ENCODE measurements at regions not wholly inside any gene's neighbourhood (a gene's known extent, or its start where the extent isn't known, plus 50 kb on each side); places are given as distances from the start of the nearest gene placed in this dataset.
"Not testable (repeated sequence)": the region's sequence is repeated elsewhere in the genome, so short reads cannot be mapped to it uniquely, and the experiment has no call there.

DNA sequence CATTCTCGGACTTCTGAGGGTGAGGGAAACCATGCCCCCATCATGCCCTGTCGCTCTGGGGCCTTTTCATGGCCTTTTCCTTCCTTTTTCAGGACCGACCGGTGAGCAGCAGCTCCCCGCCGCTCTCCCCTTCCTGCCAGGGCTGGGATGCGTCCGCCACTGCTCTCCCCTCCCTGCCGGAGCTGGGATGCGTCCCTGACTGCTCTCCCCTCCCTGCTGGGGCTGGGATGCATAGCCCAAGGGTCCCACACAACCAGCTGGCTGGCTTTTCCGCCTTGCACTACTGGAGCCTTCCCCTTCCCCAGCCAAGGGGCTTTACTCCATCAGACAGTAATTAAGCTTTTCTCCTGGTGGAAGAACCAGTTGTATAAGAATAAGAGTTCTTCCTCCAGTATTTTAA, 129.7 kb upstream of the COBL start:
- Mint-ChIP-seq H3K27ac (no peak overlapping the region), H3K4me3 (no peak overlapping the region), H3K9me3 (peaks cover 9% of the 10 kb centered on the region)

DNA sequence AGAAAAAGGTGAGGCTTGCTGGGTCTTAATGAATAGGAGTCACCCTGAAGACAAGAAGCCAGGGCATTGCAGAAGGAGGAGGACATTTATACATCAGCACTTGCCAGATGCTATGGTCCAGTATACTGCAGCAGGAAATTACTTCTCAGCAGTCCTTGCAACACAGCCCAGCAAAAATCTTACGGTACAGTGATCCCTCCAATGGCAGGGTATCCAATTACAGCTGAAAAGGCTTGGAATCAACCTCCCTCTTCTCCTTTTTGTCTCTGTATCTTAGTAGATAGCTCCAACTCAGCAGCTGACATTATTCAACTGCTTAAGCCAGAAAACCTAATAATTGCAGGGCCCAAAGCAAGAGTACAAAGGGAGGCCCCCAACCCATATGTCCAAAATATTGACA, 128.3 kb upstream of the COBL start:
- Mint-ChIP-seq H3K4me1 (ENCODE audit: low read depth) (no peaks in the 10 kb centered on the region), H3K4me3 (no peak overlapping the region), H3K27ac (no peak overlapping the region), H3K27me3 (ENCODE audit: low read depth) (no peaks in the 10 kb centered on the region), H3K36me3 (ENCODE audit: low read depth) (no peaks in the 10 kb centered on the region), H3K9me3 (peaks cover 9% of the 10 kb centered on the region)

More for the DNA sequence above, 129.7 kb upstream of the COBL start:
- H3K27me3 Mint-ChIP-seq (ENCODE audit: low read depth): no peaks in the 10 kb centered on the region
- no peaks in the 10 kb centered on the region for H3K4me1 Mint-ChIP-seq (ENCODE audit: low read depth)
- H3K36me3 Mint-ChIP-seq (ENCODE audit: low read depth): no peaks in the 10 kb centered on the region

DNA sequence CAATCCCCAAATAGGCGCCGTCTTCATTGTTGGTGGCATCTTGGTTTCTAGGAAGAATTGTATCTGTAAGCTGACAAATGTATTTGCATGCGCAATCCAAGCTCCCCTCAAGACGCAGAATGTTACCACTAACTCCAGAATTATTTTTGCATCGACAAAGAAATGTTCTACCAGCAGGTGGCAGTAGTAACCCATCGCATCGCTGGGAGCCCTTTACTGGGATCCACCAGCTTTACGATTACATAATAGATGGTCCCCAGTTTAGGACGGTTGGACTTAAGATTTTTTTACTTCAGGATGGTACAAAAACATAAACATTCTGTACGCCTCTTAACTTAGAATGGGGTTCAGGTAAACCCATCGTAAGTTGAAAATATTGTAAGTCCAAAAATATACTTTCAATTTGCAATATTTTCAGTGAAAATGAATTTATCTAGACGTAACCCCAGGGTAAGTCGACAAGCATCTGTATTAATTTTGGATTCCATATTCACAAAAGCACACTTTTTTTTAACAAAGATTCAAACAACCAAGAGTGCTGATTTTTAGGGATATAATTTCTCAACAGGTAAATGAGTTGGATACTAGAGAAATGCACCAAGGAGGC, 114.0 kb upstream of the COBL start:
- Mint-ChIP-seq H3K36me3 (ENCODE audit: low read depth) (no peaks in the 10 kb centered on the region), H3K4me1 (ENCODE audit: low read depth) (no peaks in the 10 kb centered on the region), H3K4me3 (no peak overlapping the region), H3K27ac (no peak overlapping the region), H3K27me3 (ENCODE audit: low read depth) (no peaks in the 10 kb centered on the region), H3K9me3 (no peaks in the 10 kb centered on the region)

- no peaks in the 10 kb centered on the region for H3K9me3 Mint-ChIP-seq
- no peaks in the 10 kb centered on the region for H3K4me1 Mint-ChIP-seq (ENCODE audit: low read depth)
- H3K27ac Mint-ChIP-seq: no peak overlapping the region
- no peak overlapping the region for H3K4me3 Mint-ChIP-seq
- no peaks in the 10 kb centered on the region for H3K27me3 Mint-ChIP-seq (ENCODE audit: low read depth)
- H3K36me3 Mint-ChIP-seq (ENCODE audit: low read depth): no peaks in the 10 kb centered on the region
Measured at GRCh38 chr7:51428217-51428887, 111.7 kb upstream of the COBL start.

DNA sequence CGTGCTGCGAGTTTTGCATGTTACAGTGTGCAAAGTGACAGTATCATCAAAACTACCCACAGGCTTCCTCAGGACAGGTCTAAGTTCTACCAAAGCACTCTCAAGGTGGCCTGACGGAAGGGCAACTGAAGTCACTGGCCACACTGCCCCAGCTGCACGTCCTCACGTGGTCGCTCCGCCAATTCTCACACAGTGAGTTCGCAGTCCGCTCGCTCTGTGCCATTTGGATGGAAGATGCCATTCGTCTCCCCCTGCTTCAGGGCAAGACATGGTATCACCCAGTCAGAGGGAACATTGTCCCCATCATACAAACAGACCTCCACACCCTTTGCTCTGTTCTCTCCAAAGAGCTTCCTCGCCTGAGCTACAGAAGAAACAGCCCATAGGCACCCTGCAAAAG, 109.6 kb upstream of the COBL start:
- H3K9me3 Mint-ChIP-seq: no peaks in the 10 kb centered on the region
- H3K36me3 Mint-ChIP-seq (ENCODE audit: low read depth): no peaks in the 10 kb centered on the region
- H3K27me3 Mint-ChIP-seq (ENCODE audit: low read depth): no peaks in the 10 kb centered on the region
- H3K27ac Mint-ChIP-seq: no peak overlapping the region
- no peak overlapping the region for H3K4me3 Mint-ChIP-seq
- no peaks in the 10 kb centered on the region for H3K4me1 Mint-ChIP-seq (ENCODE audit: low read depth)

DNA sequence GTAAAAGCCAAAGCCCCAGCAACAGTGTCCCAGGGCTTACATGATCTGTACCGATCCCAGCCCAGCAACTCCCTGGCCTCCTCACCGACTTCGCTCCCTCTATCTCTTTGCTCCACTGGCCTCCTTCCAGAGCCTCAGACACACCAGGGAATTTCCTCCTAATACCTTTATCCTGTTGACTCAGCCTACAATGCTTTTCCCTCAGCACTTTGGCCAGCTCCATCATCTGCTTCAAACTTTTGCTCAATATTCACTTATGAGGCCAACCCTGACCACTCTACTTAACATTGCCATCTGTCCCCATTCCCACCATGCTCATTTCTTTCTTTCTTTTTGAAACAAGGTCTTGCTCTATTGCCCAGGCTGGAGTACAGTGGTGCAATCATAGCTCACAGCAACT, 93.3 kb upstream of the COBL start:
- H3K27me3 Mint-ChIP-seq (ENCODE audit: low read depth); H3K4me3 Mint-ChIP-seq; H3K36me3 Mint-ChIP-seq (ENCODE audit: low read depth); H3K9me3 Mint-ChIP-seq; H3K4me1 Mint-ChIP-seq (ENCODE audit: low read depth); H3K27ac Mint-ChIP-seq: not testable (repeated sequence)

DNA sequence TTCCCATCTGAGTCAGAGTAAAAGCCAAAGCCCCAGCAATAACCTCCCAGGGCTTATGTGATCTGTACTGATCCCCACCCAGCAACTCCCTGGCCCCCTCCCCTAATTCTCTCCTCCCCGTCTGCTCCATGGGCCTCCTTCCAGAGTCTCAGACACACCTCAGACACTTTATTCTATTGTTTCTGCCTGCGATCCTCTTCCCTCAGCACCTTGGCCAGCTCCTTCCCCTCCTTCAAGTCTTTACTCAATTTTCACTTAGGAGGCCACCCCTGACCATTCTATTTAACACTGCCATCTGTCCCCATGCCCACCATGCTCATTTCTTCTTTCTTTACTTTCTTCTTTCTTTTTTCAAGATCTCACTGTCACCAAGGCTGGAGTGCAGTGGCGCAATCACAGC, 81.0 kb upstream of the COBL start:
- H3K27me3 Mint-ChIP-seq (ENCODE audit: low read depth); H3K9me3 Mint-ChIP-seq; H3K4me3 Mint-ChIP-seq; H3K4me1 Mint-ChIP-seq (ENCODE audit: low read depth); H3K27ac Mint-ChIP-seq; H3K36me3 Mint-ChIP-seq (ENCODE audit: low read depth): not testable (repeated sequence)

DNA sequence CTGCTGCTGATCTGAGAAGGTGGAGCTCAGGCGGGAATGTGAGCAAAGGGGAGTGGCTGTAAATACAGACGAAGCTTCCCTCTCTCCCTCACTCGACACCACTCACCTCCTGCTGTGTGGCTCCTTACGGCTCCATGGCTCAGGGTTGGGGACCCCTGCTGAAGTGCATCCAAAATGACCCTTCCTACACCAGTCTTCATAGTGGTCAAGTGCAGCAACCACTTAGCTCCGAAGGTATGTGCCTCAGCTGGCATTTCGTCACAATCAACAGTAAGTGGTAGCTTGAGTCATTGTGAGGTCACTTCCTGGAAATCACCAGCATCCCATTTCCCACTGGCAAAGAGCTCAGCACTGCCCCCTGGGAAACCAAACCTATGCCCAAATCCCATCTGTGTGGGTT, 76.4 kb upstream of the COBL start:
- not testable (repeated sequence) for H3K27me3 Mint-ChIP-seq (ENCODE audit: low read depth); H3K4me1 Mint-ChIP-seq (ENCODE audit: low read depth); H3K9me3 Mint-ChIP-seq; H3K36me3 Mint-ChIP-seq (ENCODE audit: low read depth); H3K4me3 Mint-ChIP-seq; H3K27ac Mint-ChIP-seq

GRCh38 chr7:51389952-51390351, 73.3 kb upstream of the COBL start:
- H3K4me1 Mint-ChIP-seq (ENCODE audit: low read depth); H3K9me3 Mint-ChIP-seq; H3K27me3 Mint-ChIP-seq (ENCODE audit: low read depth); H3K36me3 Mint-ChIP-seq (ENCODE audit: low read depth); H3K4me3 Mint-ChIP-seq; H3K27ac Mint-ChIP-seq: not testable (repeated sequence)

DNA sequence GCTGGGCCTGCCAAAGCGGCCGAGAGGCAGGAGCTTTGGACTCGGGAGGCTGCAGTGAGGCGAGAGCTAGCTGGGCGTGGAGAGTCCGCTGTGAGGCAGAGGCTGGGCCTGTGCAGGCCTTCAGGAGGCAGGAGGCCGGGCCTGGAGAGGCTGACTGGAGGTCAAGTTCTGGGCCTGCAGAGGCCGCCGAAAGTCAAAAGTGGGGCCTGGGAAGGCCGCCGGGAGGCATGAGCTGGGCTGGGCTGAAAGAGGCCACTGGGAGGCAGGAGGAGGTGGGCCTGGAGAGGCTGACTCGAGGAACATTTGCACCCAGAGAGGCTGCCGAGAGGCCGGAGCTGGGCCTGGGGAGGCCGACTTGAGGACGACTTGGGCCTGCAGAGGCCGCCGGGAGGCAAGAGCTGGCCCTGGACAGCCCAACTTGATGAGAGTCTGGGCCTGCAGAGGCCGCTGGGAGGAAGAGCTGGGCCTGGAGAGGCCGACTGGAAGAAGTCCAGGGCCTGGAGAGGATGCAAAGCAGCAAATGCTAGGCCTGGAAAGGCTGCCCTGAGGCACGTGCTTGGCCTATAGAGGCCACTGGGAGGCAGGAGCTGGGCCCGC, 72.7 kb upstream of the COBL start:
- H3K4me3 Mint-ChIP-seq; H3K27me3 Mint-ChIP-seq (ENCODE audit: low read depth); H3K27ac Mint-ChIP-seq; H3K9me3 Mint-ChIP-seq; H3K4me1 Mint-ChIP-seq (ENCODE audit: low read depth); H3K36me3 Mint-ChIP-seq (ENCODE audit: low read depth): not testable (repeated sequence)

- H3K4me1 Mint-ChIP-seq (ENCODE audit: low read depth); H3K27me3 Mint-ChIP-seq (ENCODE audit: low read depth); H3K27ac Mint-ChIP-seq; H3K36me3 Mint-ChIP-seq (ENCODE audit: low read depth); H3K4me3 Mint-ChIP-seq; H3K9me3 Mint-ChIP-seq: not testable (repeated sequence)
Measured at GRCh38 chr7:51388241-51388640, 71.6 kb upstream of the COBL start.

- H3K9me3 Mint-ChIP-seq; H3K27me3 Mint-ChIP-seq (ENCODE audit: low read depth); H3K36me3 Mint-ChIP-seq (ENCODE audit: low read depth); H3K4me1 Mint-ChIP-seq (ENCODE audit: low read depth); H3K27ac Mint-ChIP-seq; H3K4me3 Mint-ChIP-seq: not testable (repeated sequence)
Measured at GRCh38 chr7:51386806-51387568, 70.4 kb upstream of the COBL start.

GRCh38 chr7:51386184-51386583, 69.6 kb upstream of the COBL start:
- H3K4me1 Mint-ChIP-seq (ENCODE audit: low read depth); H3K27me3 Mint-ChIP-seq (ENCODE audit: low read depth); H3K36me3 Mint-ChIP-seq (ENCODE audit: low read depth); H3K9me3 Mint-ChIP-seq; H3K4me3 Mint-ChIP-seq; H3K27ac Mint-ChIP-seq: not testable (repeated sequence)

- H3K4me3 Mint-ChIP-seq; H3K36me3 Mint-ChIP-seq (ENCODE audit: low read depth); H3K27me3 Mint-ChIP-seq (ENCODE audit: low read depth); H3K4me1 Mint-ChIP-seq (ENCODE audit: low read depth); H3K27ac Mint-ChIP-seq; H3K9me3 Mint-ChIP-seq: not testable (repeated sequence)
Measured at GRCh38 chr7:51382243-51382642, 65.6 kb upstream of the COBL start.

- Mint-ChIP-seq H3K4me3 (no peak overlapping the region), H3K9me3 (no peaks in the 10 kb centered on the region), H3K27me3 (ENCODE audit: low read depth) (no peaks in the 10 kb centered on the region), H3K4me1 (ENCODE audit: low read depth) (no peaks in the 10 kb centered on the region), H3K36me3 (ENCODE audit: low read depth) (no peaks in the 10 kb centered on the region), H3K27ac (no peak overlapping the region)
Measured at GRCh38 chr7:51376420-51377092, 59.9 kb upstream of the COBL start.

Data from T-helper 1 cell treated with Interleukin-12 subunit alpha and Interleukin-12 subunit beta and Interleukin-4 antibody, amounts not matched to agents 30 μg/mL and 1 μg/mL, for 36 hours (primary cell).